Thyroid gland (tissue), 4 donors: ENCODE measurements at regions not wholly inside any gene's neighbourhood (a gene's known extent, or its start where the extent isn't known, plus 50 kb on each side); places are given as distances from the start of the nearest gene placed in this dataset.

Experiments
- DNase-seq, 2 donors: peaks; one replicate each; pipeline ENCODE4 v3.0.0-alpha.2; 2019
- H3K27ac ChIP-seq, 3 donors: fragments of 200-600 bp; sonication (generic); 1 replicate in 2 of 3; 2 replicates in 1 of 3; pipeline ENCODE4 v1.5.1; 2016 to 2019; ENCODE audit warnings: mild to moderate bottlenecking in 1 of 3, moderate library complexity in 1 of 3
- H3K27me3 ChIP-seq: fragments of 200-600 bp; sonication (generic); one replicate; pipeline ENCODE4 v1.5.1; 2019
- H3K36me3 ChIP-seq, 2 donors: fragments of 200-600 bp; sonication (generic); one replicate each; pipeline ENCODE4 v1.5.1; 2016 to 2019
- H3K4me1 ChIP-seq, 2 donors: fragments of 200-600 bp; sonication (generic); one replicate each; pipeline ENCODE4 v1.5.1; 2017 to 2019
- H3K4me3 ChIP-seq, 3 donors: fragments of 200-600 bp; sonication (generic); replicated peaks in 1 of 3; 1 replicate in 2 of 3; 2 replicates in 1 of 3; pipeline ENCODE4 v1.5.1; 2016; ENCODE audit warnings: mild to moderate bottlenecking in 1 of 3
- H3K9me3 ChIP-seq: fragments of 200-600 bp; sonication (generic); one replicate; pipeline ENCODE4 v1.5.1; 2017
- POLR2A ChIP-seq, 2 donors: fragments of 450-650 bp; IDR thresholded peaks; one replicate each; pipeline ENCODE4 v1.6.1; 2017; ENCODE audit warnings: antibody characterized with exemption in 2 of 2, mild to moderate bottlenecking in 2 of 2, moderate library complexity in 1 of 2
- WGBS, 2 donors: methylation state at CpG; one replicate each; pipeline ENCODE4 v1.1.5; 2017; 5-methylcytosine and 5-hydroxymethylcytosine counted together
- intact Hi-C: fragments of 100-400 bp; cut with DNase I; formaldehyde crosslinking; loops from one replicate; pipeline ENCODE4 v1.15.1; 2023
- TF ChIP-seq, protein P1 (sequence below), 6 experiments: fragments of 200-600 bp in 3 of 6; fragments of 450-650 bp in 3 of 6; sonication (generic) in 3 of 6; IDR thresholded peaks; one replicate each; pipeline ENCODE4 v1.5.1; 2016 to 2019; ENCODE audit warnings: antibody characterized with exemption in 6 of 6, mild to moderate bottlenecking in 2 of 6, inconsistent platforms in 1 of 6, moderate library complexity in 1 of 6

GRCh38 chr5:147051193-147051592, 172.6 kb upstream of the PPP2R2B start:
- no peak for TF ChIP-seq POLR2A (IDR thresholded peaks at IDR 0.05)
- Histone ChIP-seq H3K9me3 (no peaks in the 10 kb centered on the region), H3K27ac (no peak overlapping the region), H3K36me3 (no peaks in the 10 kb centered on the region), H3K4me1 (no peaks in the 10 kb centered on the region), H3K27me3 (no peaks in the 10 kb centered on the region), H3K4me3 (no peak overlapping the region)
- no peak for DNase-seq
- 87 to 90% methylated on average over 5 of the region's 5 CpGs for WGBS, 2 donors
- intact Hi-C loops = no loop called here

DNA sequence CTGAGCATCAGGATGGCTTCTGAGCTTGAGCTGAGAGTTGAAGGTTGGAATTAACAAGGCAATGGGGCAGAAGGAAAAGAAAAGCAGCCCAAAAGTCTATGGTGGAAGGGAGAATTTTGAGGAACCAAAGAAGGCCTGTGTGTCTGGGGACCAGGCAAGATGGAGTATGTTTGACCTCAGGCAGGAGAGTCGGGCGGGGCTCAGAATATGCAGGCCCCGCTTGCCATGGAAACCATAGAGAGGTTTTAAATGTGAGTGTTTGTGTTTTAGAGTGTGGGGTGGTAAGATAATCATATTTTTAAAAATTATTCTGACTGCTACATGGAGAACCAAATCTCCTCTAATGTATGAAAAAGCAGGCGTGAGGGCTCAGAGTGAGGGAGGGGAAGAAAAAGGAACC, 174.0 kb upstream of the PPP2R2B start:
- Histone ChIP-seq H3K36me3 (no peaks in the 10 kb centered on the region), H3K4me3 (no peak overlapping the region), H3K27ac (no peak overlapping the region), H3K9me3 (no peaks in the 10 kb centered on the region), H3K27me3 (no peaks in the 10 kb centered on the region), H3K4me1 (peaks cover 0 to 10% of the 10 kb centered on the region in 2 donors)
- WGBS, 2 donors = 91 to 96% methylated on average over 4 of the region's 4 CpGs
- TF ChIP-seq, protein P1, sequence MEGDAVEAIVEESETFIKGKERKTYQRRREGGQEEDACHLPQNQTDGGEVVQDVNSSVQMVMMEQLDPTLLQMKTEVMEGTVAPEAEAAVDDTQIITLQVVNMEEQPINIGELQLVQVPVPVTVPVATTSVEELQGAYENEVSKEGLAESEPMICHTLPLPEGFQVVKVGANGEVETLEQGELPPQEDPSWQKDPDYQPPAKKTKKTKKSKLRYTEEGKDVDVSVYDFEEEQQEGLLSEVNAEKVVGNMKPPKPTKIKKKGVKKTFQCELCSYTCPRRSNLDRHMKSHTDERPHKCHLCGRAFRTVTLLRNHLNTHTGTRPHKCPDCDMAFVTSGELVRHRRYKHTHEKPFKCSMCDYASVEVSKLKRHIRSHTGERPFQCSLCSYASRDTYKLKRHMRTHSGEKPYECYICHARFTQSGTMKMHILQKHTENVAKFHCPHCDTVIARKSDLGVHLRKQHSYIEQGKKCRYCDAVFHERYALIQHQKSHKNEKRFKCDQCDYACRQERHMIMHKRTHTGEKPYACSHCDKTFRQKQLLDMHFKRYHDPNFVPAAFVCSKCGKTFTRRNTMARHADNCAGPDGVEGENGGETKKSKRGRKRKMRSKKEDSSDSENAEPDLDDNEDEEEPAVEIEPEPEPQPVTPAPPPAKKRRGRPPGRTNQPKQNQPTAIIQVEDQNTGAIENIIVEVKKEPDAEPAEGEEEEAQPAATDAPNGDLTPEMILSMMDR (IDR thresholded peaks at IDR 0.05) = no peak
- TF ChIP-seq POLR2A (IDR thresholded peaks at IDR 0.05) = no peak
- no peak for DNase-seq
- intact Hi-C loops = no loop called here

- Histone ChIP-seq H3K9me3 (no peaks in the 10 kb centered on the region), H3K4me3 (no peak overlapping the region), H3K36me3 (no peaks in the 10 kb centered on the region), H3K4me1 (peaks cover 0 to 10% of the 10 kb centered on the region in 2 donors), H3K27me3 (no peaks in the 10 kb centered on the region), H3K27ac (no peak overlapping the region)
- 70 to 72% methylated on average over 5 of the region's 5 CpGs for WGBS, 2 donors
- intact Hi-C loops = no loop called here
- TF ChIP-seq, protein P1 (IDR thresholded peaks at IDR 0.05) = no peak
- no peak for TF ChIP-seq POLR2A (IDR thresholded peaks at IDR 0.05)
- DNase-seq = no peak
These were observed 176.7 kb upstream of the PPP2R2B start for GRCh38 chr5:147055089-147055826.

GRCh38 chr5:147055850-147056566, 177.5 kb upstream of the PPP2R2B start:
- Histone ChIP-seq H3K27me3 (no peaks in the 10 kb centered on the region), H3K27ac (no peak overlapping the region), H3K36me3 (no peaks in the 10 kb centered on the region), H3K4me3 (no peak overlapping the region), H3K9me3 (no peaks in the 10 kb centered on the region), H3K4me1 (peaks cover 0 to 10% of the 10 kb centered on the region in 2 donors)
- DNase-seq = no peak
- intact Hi-C loops = no loop called here
- TF ChIP-seq, protein P1 (IDR thresholded peaks at IDR 0.05) = no peak
- TF ChIP-seq POLR2A (IDR thresholded peaks at IDR 0.05) = no peak
- WGBS, 2 donors = 60 to 71% methylated on average over 9 of the region's 9 CpGs

DNA sequence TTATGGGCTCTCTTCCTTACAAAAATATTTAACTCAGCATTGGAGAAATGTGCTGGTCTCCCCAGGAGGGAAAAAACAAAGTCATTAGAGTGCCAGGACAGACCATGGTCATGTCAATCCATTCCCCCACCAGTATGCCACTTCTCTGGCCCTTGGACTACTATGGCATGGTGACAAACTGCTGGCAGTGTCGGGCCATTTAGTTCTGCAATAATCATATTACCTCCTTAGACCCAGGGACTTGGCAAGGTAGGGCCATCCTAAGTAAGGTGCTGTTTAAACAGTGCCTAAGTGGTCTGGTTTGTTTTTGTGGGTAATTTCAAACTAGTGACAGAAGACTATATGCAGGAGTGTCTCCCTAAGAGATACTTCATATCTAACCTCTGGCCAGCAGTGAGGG, 177.8 kb upstream of the STK32A start:
- Histone ChIP-seq H3K27me3 (no peaks in the 10 kb centered on the region), H3K36me3 (no peaks in the 10 kb centered on the region), H3K4me1 (peaks cover 7 to 17% of the 10 kb centered on the region in 2 donors), H3K4me3 (no peak overlapping the region), H3K9me3 (no peaks in the 10 kb centered on the region), H3K27ac (no peak overlapping the region)
- 25 to 36% methylated on average over 1 of the region's 1 CpG for WGBS, 2 donors
- TF ChIP-seq, protein P1 (IDR thresholded peaks at IDR 0.05) = no peak
- no peak for TF ChIP-seq POLR2A (IDR thresholded peaks at IDR 0.05)
- intact Hi-C loops = no loop called here
- DNase-seq = peak; percentile 52 to 62
